SH-SY5Y (cell line): ENCODE measurements at regions not wholly inside any gene's neighbourhood (a gene's known extent, or its start where the extent isn't known, plus 50 kb on each side); places are given as distances from the start of the nearest gene placed in this dataset.

Source experiments
- GATA2 ChIP-seq: IDR thresholded peaks from 2 replicates; pipeline ENCODE4 v1.6.1; 2011; ENCODE audit warnings: mild to moderate bottlenecking, low read depth, low read length
- GATA3 ChIP-seq: IDR thresholded peaks from 2 replicates; pipeline ENCODE4 v1.6.1; 2011; ENCODE audit warnings: low read depth, mild to moderate bottlenecking, low read length, moderate library complexity

DNA sequence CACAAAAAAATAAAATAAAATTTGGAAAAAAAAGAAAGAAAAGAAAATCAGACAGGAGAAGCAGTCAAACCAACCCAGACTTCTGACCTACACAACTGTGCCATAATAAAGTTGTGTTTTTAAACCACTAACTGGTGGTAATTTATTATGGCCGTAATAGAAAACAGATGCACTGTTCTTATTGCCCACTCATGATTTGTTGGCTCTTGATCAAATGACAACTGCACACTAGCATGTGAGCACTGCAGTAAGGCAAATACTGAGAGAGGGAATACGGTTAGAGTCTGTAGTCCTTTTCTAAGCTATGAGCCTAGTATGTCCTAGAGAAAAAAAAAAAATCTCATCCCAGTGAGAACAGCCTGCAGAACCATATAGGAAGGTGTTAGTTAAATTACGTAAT lies 61.2 kb upstream of the TNR start:
- TF ChIP-seq GATA3 = no peak
- TF ChIP-seq GATA2 = no peak
